HG02970 (cell line): ENCODE measurements at regions not wholly inside any gene's neighbourhood (a gene's known extent, or its start where the extent isn't known, plus 50 kb on each side); places are given as distances from the start of the nearest gene placed in this dataset.

Source experiments
- ATAC-seq: cut with Tn5 transposase; IDR thresholded peaks from one replicate; pipeline ENCODE4 v1.9.1; 2021; ENCODE audit warnings: mild to moderate bottlenecking, moderate library complexity, moderate number of reproducible peaks; ENCODE audit not compliant: unreplicated experiment, low FRiP score

DNA sequence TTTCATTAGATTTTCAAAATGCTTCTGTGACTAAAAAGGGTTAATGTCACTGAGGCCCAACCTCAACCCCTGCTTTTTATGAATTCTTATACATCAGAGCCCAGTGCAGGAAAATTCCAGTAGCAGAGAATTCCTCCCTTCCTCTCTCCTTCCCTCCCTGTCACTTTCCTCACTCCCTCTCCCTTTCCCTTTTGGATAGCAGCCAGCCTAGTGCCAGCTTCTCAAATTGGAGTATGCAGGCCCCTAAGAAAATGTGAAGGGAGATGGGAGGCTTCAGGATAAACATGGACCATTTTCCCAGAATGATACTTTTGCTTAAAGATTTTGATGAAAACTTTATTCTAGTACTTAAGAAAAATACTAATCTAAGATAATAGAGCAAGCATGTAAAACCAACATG is 507.4 kb downstream of the KDM4C start:
- ATAC-seq: no peak

DNA sequence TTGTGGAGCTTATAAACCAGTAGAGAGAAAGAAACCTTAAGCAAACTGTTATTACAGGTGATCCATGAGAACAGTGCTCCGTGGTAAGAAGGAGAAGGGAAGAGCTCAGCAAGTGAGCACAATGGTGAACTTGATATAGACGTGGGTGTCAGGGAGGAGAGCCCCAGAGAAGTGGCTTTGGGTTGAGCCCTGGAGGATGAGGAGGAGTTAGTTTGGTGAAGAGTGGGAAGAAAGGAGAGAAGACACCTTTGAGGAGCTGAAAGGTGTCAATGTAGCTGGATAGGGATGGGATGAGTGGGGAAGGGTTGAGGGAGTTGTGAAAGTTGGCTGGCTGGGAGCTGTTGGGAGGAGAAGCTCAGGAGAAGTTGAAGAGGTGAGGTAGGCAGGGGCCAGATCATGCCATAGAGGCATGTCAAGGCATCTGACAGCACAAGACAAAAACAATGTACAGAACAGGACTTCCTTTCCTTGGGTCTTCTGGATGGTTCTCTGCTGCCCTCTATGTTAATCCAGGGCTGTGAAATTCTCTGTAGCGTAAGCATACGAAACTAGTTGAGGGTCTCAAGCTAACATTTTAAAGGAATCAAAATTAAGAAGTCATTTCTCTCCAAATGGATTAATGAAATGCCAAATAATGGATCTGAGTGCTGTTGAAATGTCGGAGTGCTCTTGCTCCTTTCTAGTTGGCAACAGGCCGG is 501.9 kb downstream of the KDM4C start:
- ATAC-seq: no peak

DNA sequence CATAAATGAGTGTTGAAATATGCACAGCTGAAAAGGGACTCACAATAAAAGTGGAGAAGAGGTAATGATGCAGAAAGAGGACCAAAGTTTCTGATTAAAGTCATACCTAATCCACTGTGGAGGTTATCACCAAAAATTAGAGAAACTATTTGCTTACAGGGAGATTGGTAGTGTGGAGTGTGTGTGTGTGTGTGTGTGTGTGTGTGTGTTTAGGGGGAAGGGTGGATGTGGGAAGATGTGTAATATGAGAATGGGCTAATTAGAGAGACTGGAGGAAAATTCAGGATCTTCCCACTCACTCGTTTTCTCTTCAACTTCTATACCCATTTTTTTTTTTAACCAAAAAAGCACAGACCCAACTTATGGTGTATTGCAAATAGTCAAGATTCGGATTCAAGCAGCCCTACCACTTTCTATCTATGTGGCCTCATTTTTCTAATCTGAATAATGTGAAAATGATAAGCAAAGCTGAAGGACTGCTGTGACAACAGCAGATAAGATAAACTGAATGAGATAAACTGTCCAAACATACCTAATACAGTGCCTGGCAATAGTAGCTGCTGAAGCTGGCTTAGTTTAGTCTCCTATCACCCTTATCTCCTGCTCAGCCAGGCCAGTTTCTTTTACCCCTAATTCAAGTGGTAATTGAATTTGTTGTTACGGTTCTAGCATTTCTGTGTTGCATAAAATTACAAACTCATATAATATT is 501.1 kb downstream of the KDM4C start:
- ATAC-seq: no peak

DNA sequence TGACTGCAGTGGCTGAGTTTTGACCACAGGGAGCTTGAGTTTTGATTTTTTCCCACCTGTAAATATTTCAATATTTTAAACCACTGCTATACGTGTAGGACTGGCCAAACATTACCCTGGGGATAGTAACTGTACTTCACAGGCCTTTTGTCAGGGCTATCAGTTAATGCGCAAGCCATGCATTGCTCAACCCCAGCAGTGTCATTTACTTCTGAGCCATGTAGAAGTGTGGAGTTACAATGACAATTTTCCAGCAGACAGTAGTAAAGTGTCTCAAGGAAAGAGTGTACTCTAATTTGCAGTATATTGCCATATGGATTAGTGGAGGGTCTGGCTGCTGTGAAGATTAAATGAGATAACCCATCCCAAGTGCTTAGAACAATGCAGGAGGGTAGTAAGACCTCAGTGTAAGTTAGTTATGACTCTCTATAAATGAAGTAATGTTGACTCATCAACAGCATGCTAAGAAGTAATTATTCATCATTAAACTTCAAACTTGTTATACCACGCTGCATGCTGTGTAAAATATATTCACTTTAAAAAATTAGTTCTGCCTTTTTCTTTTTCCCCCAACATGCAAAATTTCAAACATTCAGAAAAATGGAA is 489.2 kb downstream of the KDM4C start:
- no peak for ATAC-seq

DNA sequence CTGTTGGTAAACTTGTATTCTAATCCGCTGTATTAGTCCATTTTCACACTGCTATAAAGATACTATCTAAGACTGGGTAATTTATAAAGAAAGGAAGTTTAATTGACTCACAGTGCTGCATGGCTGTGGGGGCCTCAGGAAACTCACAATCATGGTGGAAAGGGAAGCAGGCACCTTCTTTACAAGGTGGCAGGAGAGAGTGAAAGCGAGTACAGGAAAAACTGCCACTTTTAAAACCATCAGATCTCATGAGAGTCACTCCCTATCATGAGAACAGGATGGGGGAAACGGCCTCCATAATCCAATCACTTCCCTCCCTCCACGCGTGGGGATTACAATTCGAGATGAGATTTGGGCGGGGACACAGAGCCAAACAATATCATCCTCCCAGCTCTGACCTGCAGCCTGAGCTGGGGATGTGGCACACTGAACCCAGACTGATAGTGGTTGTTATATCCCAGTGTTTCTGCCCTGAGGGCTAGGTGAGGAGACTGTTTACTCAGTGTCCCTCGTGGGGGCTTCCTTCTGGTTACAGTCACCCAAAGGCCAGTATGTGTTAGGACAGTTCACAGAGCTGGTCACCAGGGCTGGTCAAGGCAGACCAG is 488.3 kb downstream of the KDM4C start:
- ATAC-seq: no peak

DNA sequence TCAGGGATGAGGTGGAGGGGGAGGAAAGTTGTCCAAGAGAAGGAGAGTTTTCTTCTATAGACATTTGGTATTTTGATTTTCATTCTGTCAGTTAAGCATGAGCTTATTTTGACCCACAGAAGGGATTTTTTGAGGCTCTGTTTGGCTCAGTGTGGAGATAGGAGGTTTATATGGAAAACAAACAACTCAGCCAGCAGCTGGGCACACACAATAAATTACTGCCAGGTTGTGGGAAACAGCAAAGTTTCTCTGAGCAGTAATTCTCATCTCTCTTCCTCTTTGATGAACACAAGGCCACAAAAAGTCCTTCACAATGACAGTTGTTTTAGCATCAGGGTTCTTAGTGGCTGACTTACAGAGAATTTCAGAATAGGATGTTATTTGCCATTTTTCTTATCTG is 486.1 kb downstream of the KDM4C start:
- ATAC-seq: no peak

DNA sequence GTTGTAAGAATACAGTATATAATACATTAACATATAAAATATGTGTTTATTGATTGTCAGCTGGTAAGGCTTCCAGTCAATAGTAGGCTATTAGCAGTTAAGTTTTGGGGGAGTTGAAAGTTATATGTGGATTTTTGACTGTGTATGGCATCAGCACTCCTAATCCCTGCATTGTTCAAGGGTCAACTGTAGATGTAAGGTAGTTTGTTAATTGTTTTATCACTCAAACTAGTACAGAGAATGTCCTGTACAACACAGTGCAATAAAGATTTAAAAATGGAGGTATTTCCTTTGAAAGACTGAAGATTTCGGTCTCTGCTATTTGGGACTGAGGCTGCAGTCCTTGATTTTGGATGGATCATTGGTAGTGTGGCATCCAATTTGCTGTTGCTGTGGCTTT is 484.4 kb downstream of the KDM4C start:
- ATAC-seq: no peak

DNA sequence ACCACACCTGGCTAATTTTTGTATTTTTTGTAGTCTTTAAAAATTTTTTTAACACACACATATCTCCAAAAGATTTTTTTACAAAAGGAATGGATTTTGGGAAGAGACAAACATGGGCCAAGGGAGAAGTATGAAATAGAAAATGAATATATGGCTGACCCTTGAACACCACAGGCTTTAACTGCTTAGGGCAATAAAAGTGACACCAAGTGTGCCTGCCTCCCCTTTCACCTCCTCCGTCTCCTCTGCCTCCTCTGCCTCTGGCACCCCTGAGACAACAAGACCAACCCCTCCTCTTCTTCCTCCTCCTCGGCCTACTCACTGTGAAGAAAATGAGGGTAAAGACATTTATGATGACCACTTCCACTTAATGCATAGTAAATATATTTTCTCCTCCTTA is 483.9 kb downstream of the KDM4C start:
- no peak for ATAC-seq

DNA sequence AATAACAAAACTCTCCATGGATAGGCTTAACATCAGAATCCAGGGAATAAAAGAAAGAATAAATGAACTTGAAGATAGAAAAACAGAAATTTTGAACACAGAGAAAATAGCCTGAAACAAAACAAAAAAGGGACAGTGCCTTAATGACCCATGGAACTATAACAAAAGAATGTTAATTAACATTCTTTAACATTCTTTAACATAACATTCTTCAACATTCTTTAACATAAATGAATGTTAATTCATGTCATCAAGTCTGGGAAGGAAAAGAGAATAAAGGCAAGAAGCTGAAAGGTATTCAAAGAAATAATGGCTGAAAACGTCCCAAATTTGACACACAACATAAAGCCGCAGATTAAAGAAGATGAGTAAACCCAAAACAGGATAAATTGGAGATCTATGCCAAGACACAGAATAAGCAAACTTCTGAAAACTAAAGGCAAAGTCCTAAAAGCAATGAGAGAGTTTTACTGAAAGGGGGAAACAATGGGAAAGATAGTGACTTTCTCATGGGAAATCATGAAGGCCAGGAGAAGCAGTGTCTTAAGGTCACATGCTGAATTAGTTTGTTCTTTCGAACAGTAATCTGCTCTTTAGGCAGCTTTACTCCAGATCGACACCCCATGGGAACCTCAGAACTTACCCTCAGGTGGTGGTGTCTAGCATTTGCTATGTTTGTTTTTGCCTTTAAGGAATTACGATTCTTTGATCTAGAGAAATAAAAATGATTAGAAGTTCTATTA is 483.0 kb downstream of the KDM4C start:
- no peak for ATAC-seq

DNA sequence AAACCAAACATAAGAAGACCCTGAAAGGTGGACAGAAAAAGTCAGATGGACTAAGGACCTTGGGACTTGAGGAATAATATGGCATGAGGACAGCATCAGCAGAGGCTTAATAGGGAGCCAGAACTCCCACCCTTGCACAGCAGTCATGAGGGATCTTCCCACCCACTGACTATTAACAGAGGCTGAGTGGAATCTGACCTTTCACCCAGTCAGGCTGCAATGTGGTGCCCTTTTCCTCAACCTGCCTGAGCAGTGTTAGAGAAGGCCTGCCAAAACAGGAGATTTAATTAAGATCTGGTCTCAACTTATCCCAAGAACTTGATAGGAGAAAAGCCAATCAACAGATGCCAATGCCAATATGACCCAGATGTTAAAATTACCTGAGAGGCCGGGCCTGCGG is 481.9 kb downstream of the KDM4C start:
- no peak for ATAC-seq

DNA sequence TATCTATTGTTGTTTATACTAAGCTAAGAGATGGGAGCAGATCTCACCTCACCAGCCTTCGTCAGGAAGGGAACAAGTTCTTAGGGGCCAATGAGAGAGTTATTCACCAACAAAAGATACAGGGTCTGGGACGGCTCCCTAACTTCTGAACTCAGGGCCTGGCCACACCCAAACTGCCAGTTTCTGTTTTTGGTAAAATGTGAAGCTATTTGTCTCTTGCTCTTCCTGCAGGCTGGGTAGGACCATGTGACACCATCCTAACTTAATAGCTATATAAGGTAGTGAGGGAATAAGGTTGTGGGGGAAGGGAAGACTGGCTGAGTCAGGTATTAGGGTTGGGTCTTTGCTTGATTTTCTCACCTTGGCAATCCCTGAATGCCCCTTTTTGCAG is 480.5 kb downstream of the KDM4C start:
- no peak for ATAC-seq

DNA sequence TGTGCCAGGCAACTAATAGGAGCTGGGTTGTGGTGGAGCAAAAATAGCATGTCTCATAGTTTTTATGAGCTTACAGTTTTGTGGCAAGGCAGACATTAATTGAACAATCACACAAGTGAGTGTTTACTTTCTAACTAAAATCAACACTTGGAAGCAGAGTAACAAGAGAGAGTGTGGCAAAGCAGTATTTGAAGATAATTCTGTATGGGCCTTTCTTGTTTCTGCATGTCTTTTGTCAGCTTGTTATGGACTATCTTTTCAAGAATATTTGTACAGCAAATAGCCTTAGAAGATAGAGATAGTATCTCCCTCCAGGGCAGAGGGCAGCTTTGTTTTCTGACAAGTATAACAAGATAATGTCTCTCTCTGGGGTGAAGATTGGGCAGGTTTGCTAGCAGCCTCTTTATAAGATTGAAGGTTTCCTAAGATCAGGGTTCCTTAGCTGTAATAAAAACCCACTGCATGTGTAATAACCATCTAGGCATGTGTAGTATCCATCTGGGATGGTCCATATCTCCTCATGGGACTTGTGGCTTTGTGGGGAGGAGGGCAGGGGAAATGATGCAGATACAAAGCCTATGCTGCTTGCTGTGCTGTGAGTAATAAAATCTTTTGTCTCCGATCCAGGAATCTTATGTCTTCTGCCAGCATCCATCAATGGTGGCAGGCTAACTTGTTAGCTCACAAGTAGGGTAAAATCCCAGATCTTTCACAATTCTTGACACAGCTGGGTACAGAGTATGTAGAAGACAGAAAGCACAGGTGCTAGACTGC is 479.9 kb downstream of the KDM4C start:
- ATAC-seq: no peak

DNA sequence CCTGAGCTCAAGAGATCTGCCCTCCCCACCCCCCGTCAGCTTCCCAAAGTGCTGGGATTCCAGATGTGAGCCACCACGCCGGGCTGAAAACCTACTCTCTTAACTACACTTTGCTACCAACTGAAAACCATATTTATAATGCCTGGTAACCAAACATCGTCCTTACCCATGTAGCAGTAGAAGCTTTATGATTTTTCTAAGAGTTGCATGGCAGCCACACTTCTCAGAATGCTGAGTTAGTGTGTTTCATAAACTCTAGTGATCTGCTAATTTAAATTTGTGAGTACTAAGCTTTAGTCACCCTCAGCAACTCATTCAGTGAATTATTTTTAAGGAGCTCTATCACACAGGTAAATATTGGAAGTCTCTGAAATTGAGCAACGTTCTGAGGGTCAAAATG is 478.4 kb downstream of the KDM4C start:
- no peak for ATAC-seq

DNA sequence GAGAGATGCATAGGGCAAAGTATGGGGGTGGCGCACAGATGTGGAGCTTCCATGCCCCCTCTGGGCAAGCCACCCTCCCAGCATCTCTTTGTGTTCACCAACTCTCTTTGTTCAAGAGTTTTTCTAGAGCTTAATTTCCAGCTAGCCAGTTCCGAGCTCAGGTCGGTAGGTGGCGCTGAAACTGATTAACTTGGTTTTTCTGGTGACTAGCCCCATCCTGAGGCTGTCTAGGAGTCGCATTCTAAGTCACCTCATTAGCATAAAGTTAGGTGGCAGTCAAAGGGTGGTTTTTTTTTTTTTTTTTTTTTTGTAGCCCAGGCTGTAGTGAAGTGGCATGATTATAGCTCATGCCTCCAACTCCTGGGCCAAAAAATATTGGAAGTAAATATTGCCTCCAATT is 476.4 kb downstream of the KDM4C start:
- no peak for ATAC-seq

DNA sequence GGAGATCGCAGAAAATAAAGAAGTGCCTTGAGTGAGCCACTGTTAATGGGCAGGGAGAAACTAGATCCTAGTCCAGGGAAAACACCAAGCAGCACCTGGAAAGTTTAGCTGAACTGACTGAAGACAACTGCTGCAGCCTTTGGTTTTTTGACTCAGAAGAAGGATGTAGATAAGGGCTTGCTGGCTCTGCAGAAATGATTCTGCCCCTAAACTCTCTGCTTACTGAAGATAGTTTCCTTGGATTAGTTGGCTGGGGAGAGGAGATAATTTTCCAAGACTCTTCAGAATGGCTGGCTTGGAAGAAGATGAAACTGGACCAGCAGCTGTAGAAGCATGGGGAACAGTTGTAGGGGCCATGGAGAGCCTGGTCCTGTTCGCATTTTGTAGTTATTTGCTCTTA is 471.8 kb downstream of the KDM4C start:
- no peak for ATAC-seq

DNA sequence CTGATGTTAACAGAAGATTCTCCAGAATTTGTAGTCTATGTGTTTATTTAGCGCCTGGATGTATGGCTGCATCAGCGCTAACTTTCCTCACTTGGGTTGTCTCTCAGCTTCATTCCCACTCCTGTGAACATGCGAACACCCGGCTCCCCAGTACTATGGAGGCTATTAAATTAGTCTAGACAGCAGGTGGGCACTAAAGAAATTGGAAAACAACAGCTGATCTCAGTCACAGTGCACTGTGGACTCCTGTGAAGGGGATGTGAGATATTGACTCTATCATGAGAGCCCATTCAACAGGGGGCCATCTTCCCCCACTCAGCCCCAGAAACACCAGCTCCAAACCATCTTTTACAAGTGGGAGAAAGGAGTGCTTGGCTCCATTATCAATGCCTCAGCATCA is 471.0 kb downstream of the KDM4C start:
- no peak for ATAC-seq

DNA sequence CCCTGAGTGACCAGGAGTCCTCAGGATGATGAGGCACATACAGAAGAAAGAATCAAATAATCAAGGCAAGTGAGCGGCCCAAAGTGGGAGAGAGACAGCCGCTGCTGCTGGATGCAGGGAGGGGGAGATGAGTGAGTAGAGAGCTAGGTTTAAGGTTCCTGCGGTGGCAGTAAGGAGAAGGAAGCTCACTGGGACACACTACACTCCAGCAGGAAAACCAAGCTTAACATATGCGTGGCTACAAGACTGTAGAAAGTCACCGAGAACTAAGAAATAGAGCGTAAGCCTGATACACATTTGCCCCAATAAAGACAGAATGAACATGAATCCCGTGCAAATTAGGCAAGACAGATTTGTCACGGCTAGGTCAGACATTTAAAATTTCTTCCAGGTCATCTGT is 470.2 kb downstream of the KDM4C start:
- no peak for ATAC-seq

DNA sequence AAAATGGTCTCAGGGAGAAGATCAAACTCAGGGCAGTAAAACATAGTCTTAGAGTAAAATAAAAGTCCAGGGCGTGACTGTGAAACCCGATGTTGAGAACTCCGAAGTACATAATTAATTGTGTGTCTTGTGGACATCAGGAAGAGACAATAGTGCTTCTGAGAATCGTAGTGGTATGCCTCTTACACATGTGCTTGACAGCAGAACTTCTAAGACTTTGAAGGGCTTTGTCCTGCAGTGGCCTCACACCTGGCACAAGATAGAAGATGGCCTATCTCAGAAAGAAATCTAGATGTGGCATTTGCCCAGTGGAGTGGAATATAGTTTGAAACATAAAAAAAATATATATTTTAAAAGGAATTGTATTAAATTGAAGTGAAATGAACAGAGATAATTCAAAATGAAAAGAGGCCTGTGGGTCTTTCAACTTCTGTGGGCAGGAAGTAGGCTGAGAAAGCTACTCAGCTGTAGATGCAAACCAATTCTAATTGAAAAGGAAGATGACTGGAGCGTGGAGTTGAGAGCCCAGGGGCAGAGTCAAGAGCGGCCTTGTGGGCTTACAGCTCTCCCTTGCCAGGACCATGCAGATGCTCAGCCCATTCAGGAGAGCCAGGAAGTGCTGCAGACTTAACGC is 468.4 kb downstream of the KDM4C start:
- ATAC-seq: no peak
